HS-5 (cell line): ENCODE measurements at regions not wholly inside any gene's neighbourhood (a gene's known extent, or its start where the extent isn't known, plus 50 kb on each side); places are given as distances from the start of the nearest gene placed in this dataset.
A peak's percentile ranks its signal among the peaks of the same experiment; 100 is the strongest.

Experiments used
- DNase-seq: peaks from one replicate; pipeline ENCODE4 v3.0.0-alpha.2; 2012; ENCODE audit warnings: low read depth

DNA sequence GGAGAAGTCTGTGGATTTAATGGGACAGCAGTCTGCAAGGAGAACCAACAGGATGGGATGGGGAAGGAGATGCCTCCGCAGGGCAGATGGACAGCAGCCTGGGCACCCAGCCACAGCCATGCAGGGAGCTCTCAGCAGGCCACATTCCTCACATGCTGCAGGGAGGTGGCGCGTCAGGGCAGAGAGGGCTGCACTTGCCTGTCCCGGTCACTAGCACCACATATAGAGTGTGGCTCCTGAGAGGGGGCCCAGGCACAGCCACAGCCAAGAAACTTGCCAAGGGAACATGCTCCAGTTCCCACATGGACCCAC, 86.8 kb upstream of the ZMIZ1 start:
- no peak for DNase-seq

DNA sequence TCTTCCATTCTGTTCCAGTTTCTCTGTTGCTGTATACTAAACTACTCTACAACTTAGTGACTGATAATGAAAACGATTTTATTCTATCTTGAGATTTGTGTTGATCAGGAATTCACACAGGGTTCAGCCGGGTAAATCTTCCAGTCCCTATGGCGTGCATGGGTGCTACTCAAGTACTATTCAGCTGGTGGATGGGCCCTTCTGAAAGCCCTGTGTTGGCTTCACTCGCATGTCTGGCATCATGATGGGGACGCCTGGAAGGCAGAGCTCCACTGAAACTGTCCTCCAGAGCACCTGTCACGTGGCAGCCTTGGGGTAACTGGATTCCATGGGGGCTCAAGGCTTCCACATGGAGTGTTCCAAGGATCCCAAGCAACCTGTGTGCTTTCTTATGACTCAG, 86.0 kb upstream of the ZMIZ1 start:
- DNase-seq: no peak

- DNase-seq: no peak
Measured at GRCh38 chr10:78983608-78984007, 85.2 kb upstream of the ZMIZ1 start.

GRCh38 chr10:78985973-78986818, 82.6 kb upstream of the ZMIZ1 start:
- no peak for DNase-seq

DNA sequence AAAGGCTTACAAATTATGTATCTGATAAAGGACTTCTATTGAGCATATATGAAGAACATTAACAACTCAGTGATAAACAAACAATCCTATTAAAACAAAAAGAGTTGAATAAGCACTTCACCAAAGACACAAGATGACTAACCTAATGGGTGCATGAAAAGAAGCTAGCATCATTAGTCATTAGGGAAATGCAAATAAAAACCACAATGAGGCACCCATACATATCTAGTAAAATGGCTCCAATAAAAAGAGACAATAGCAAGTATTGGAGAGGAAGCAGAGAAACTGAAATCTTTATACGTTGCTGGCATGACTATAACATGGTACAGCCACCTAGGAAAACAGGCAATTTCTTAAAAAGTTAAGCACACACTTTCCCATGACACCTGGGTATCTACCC, 77.6 kb upstream of the ZMIZ1 start:
- DNase-seq: peak; percentile 28

DNA sequence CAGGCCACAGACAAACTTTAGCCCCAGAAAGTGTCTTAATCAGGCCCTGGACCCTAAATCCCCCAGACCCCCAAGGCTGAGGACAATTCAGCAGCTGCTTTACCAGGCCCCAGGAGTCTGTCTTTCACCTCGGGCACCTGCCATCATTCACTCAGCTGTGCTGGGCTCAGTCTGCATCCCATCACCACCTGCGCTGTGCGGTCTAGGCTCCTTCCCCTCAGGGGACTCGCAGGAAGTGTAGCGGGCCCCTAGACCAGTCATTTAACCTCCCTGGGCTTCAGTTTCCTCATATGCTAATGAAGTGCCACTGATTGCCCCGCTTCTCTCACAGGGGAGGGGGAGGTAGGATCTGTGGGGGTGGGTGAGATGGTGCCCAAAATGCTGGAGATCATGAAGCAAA, 76.4 kb upstream of the ZMIZ1 start:
- no peak for DNase-seq

- no peak for DNase-seq
Measured at GRCh38 chr10:78993261-78993945, 75.4 kb upstream of the ZMIZ1 start.

- DNase-seq: no peak
Measured at GRCh38 chr10:78995987-78996791, 72.6 kb upstream of the ZMIZ1 start.

- DNase-seq: no peak
Measured at GRCh38 chr10:78996792-78997129, 72.0 kb upstream of the ZMIZ1 start.

DNA sequence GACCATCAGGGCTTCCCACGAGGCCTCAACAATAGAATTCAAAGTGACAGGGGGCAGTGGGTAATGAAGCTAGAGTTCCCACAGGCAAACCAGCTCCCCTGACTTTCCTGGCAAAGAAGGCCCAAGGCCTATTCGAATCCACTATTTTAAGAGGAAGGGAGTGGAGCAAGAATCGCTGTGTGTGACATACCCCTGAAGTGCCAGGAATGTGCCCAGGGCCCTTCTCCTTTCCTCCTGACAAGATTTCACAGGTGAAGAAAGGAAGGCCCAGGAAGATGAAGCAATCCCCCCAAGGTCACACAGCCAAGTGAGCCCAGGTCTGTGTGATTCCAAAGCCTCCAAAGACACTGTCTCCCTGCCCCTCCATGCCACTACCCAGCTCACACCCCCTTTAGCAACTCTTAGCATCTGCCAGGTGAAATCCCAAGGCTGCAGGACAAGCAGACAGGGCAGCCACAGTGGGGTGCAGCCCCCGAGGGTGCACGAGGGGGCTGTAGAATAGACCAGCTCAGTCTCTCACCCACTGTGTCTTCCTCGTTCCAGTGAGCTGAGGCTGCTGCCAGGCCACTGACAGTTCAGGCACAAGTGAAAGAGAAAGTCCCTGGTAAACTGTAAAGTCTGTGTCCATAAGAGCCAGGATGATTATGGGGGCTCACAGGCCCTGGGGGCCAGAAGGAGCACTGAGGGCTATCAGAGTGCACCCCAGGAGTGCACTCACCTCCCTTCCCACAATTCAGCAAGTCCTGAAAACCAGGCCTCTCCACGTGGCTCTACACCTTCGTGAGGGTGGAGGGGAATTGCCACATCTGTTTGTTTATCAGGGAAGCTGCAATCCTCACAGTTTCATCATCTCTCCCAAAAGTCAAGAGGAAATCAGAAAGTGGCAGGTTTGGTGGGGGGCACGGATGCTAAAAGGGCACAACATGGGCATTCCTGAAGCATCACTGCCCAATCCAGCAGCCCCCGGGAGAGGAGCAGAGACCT, 70.8 kb upstream of the ZMIZ1 start:
- no peak for DNase-seq

- DNase-seq: no peak
Measured at GRCh38 chr10:79001082-79001885, 67.5 kb upstream of the ZMIZ1 start.

DNA sequence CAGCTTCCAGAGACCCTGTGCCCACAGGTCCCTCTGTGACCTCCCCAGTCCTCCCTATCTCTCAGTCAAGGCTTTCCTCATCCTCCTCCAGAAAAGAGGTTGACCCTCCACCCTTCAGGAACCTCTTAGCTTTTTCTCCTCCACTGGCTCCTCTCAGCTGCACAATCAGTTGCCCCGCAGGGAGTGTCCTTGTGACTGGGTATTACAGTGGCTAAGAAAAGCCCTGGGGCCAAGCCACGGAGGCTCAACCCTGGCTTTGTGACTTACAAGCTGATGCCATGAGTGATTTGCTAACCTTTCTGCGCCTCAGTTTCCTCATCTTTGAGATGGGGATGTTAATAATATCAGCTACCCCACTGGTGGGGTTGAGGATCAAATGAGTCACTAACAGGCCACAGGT, 66.4 kb upstream of the ZMIZ1 start:
- no peak for DNase-seq

DNA sequence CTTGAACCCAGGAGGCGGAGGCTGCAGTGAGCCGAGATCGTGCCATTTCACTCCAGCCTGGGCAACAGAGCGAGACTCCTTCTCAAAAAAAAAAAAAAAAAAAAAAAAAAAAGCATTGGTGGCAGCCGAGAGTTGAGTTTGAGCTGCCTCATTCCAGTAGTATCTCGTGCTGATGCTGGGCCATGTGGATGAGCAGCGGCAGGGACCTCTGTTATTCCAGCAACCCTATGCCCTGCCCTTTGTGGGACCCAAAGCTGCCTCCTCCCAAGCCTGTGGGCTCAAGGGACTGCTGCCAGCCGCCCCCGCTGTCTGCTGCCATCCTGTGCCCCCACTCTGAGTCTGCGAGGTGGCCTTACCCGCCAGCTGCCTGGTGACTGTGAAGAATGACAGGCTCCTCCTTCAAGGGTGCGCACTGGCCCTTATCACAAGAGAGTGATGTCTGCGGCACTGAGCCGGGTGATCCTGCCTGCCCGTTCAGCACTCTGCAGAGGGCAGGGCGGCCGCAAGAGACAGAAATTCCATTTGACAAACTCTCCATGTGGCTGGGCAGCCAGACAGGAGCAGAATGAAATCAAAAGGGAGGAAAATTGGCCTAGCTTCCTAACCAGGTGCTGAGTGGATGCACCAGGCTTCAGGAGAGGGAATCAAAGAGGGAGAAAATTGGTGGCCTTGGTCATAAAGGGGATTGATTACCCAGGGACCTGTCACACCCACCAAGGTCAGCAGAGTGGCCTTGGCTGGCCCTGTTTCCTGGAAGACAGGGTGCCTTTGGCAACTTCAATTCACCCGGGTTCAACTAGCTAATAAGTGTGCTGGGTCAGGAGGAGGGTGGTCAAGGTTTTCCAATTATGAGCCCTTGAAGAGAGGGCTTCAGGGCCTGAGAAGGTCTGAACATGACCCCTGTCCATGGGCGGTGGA, 65.3 kb upstream of the ZMIZ1 start:
- no peak for DNase-seq

- no peak for DNase-seq
Measured at GRCh38 chr10:79004311-79004710, 64.5 kb upstream of the ZMIZ1 start.

- no peak for DNase-seq
Measured at GRCh38 chr10:79005126-79005810, 63.5 kb upstream of the ZMIZ1 start.

- DNase-seq: no peak
Measured at GRCh38 chr10:79007018-79007417, 61.7 kb upstream of the ZMIZ1 start.

DNA sequence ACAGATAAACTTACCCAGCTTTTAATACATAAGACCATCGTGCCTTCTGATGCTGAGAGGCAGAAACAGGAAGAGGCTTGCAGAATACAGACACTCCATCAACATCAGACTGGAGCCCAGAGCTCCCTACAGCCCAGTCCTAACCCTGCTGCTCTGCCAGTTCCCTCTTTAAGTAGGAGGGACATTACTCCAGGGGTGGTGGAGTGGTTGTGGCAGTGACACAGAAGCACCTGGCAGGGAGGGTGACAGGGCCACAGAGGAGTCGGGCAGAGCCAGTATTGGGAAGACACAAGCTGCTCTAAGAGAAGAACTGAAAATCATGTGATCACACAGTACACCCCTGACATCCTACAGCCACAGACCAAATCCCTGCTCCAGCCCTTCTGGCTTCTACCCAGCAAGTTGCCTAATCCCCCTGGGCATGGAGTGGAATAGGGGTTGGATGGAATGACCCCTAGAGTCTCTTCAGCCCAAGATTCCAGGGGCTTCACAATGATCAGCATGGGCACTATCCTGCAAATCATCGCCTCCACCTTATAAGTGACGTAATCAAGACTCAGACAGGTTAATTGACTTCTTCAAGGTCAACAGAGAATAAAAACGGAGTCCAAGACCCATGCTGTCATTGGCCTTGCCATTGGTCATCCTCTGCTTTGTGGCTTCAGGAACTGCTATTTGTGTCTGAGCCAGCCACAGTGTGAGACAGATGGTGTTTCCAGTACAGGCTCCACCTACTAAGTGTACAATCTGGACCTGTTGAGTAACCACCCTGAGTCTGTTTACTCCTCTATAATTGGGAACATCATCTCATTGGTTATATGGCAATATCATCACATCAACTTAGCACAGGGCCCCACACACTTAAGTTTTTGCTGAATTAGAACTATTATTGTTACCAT, 61.1 kb upstream of the ZMIZ1 start:
- DNase-seq: no peak

GRCh38 chr10:79009145-79009544, 59.6 kb upstream of the ZMIZ1 start:
- DNase-seq: no peak
